ENCODE measurements at regions not wholly inside any gene's neighbourhood (a gene's known extent, or its start where the extent isn't known, plus 50 kb on each side); places are given as distances from the start of the nearest gene placed in this dataset.

DNA sequence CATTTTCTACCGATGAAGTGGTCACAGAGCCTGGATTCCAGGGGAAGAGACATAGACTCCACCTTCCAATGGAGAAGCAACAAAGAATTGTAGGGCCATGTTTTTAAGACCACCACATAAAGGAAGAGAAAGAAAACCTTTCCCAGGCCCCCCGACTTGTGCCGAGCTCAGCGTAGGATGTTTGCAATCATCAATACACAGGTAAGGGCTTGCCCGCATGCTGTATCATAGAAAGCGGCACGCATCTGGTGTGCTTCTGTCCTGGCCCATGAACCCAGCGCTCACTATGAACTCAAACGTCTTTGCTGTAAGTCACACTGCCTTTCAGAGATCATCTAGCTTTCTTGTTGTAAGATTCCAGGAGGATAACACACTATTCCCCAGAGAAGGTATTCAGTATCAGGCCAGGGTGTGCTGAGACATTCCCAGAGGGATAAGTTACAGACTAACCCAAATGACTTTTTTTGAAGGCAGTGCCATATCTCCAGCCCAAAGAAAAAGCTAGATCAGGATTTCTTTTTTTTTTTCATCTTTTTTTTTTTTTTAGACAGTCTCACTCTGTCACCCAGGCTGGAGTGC is 79.5 kb upstream of the RPL38 start:
- ATAC-seq, result no peak
- TF ChIP-seq, protein P1, sequence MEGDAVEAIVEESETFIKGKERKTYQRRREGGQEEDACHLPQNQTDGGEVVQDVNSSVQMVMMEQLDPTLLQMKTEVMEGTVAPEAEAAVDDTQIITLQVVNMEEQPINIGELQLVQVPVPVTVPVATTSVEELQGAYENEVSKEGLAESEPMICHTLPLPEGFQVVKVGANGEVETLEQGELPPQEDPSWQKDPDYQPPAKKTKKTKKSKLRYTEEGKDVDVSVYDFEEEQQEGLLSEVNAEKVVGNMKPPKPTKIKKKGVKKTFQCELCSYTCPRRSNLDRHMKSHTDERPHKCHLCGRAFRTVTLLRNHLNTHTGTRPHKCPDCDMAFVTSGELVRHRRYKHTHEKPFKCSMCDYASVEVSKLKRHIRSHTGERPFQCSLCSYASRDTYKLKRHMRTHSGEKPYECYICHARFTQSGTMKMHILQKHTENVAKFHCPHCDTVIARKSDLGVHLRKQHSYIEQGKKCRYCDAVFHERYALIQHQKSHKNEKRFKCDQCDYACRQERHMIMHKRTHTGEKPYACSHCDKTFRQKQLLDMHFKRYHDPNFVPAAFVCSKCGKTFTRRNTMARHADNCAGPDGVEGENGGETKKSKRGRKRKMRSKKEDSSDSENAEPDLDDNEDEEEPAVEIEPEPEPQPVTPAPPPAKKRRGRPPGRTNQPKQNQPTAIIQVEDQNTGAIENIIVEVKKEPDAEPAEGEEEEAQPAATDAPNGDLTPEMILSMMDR (IDR thresholded peaks at IDR 0.05), result no peak
- TF ChIP-seq POLR2A (IDR thresholded peaks at IDR 0.05), result no peak
- 96% methylated on average over 3 of the region's 9 CpGs for WGBS (ENCODE audit: insufficient coverage, low coverage, low lambda C conversion rate, missing lambda C conversion rate)
- Histone ChIP-seq H3K4me1 (no peaks in the 10 kb centered on the region), H3K36me3 (no peaks in the 10 kb centered on the region), H3K4me3 (no peak overlapping the region), H3K27me3 (no peaks in the 10 kb centered on the region), H3K27ac (no peak overlapping the region), H3K9me3 (no peaks in the 10 kb centered on the region)
- DNase-seq, result no peak
- intact Hi-C loops (cut with DNase I), result no loop called here

DNA sequence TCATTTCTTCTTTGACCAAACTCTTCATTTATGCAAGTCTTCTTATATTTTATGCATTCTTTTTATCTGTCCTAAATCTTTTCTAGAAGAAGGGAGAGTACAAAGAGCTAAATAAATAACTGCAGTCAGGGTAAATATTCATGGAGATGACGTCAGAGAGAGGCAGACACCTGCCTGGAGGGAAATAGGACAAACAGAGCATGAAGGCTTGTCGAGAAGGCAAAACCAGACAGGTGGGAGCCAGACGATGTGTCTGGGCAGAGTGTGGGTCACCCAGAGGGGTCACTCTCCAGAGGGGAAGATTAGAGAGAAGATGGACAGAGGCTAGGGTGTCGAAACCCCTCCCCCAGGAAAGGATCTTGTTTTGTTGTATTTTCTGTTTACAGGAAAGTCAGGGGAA is 78.3 kb upstream of the RPL38 start:
- ATAC-seq, result no peak

DNA sequence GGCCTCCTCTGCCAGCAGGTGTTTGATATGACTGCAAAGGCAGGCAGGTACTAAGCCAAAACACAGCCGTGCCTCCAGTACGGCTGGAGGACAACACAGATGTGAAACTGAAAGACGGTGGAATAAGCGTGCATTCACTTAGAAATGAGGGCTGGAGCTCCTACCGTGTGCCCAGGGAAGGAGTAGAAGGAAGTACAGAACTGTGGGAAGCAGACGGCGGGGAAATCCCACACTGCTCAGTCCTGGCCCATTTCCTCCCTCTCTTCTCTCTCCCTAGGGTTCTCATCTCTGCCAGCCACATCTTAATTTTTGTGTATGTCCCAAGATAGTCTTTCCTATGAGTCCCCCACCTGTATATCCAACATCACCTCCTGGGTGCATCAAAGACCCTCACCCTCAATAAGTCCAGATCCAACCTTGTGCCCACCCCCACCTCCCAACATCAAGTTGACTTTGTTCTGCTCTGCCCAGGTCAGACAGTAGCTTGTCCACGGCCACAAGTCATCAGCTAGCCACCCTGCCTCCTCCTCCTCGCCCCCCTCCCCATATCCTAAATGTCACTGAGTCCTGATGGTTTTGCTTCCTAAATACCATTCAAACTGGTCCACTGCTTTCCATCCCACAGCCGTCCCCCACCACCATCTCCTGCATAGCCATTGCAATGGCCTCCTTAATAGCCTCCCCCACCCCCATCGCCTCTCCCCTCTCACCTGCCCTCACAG is 77.1 kb upstream of the RPL38 start:
- ATAC-seq, result no peak
- Histone ChIP-seq H3K27ac (no peak overlapping the region), H3K9me3 (no peaks in the 10 kb centered on the region), H3K4me3 (no peak overlapping the region), H3K36me3 (no peaks in the 10 kb centered on the region), H3K27me3 (no peaks in the 10 kb centered on the region), H3K4me1 (no peaks in the 10 kb centered on the region)
- intact Hi-C loops (cut with DNase I), result no loop called here
- WGBS (ENCODE audit: insufficient coverage, low coverage, low lambda C conversion rate, missing lambda C conversion rate), result 45% methylated on average over 9 of the region's 11 CpGs
- TF ChIP-seq POLR2A (IDR thresholded peaks at IDR 0.05), result no peak
- TF ChIP-seq, protein P1 (IDR thresholded peaks at IDR 0.05), result no peak
- DNase-seq, result no peak

More for the DNA sequence above, 78.3 kb upstream of the RPL38 start:
- Histone ChIP-seq H3K9me3 (no peaks in the 10 kb centered on the region), H3K4me1 (no peaks in the 10 kb centered on the region), H3K27me3 (no peaks in the 10 kb centered on the region), H3K4me3 (no peak overlapping the region), H3K36me3 (no peaks in the 10 kb centered on the region), H3K27ac (no peak overlapping the region)
- intact Hi-C loops (cut with DNase I), result no loop called here
- WGBS (ENCODE audit: insufficient coverage, low coverage, low lambda C conversion rate, missing lambda C conversion rate), result 17% methylated on average over 4 of the region's 4 CpGs
- DNase-seq, result no peak
- TF ChIP-seq POLR2A (IDR thresholded peaks at IDR 0.05), result no peak
- TF ChIP-seq, protein P1 (IDR thresholded peaks at IDR 0.05), result no peak

DNA sequence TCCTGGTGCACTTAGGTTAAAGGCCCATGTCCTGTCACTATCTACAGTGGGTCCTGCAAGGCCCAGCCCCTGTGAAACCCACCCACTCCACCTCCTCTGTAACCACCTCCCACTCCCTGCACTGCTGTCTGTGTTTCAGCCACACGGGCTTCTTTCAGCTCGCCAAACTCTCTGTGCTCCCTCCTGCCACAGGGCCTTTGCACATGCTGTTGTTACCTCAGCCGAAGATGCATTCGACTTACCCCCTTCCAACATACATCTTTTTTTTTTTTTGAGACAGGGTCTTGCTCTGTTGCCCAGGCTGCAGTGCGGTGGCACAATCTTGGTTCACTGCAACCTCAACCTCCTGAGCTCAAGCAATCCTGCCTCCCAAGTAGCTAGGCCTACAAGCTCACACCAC is 76.5 kb upstream of the RPL38 start:
- Histone ChIP-seq H3K36me3 (no peaks in the 10 kb centered on the region), H3K4me1 (no peaks in the 10 kb centered on the region), H3K27ac (no peak overlapping the region), H3K9me3 (no peaks in the 10 kb centered on the region), H3K4me3 (no peak overlapping the region), H3K27me3 (no peaks in the 10 kb centered on the region)
- no peak for TF ChIP-seq POLR2A (IDR thresholded peaks at IDR 0.05)
- TF ChIP-seq, protein P1 (IDR thresholded peaks at IDR 0.05), result no peak
- intact Hi-C loops (cut with DNase I), result no loop called here
- DNase-seq (no peak), ATAC-seq (no peak)
- WGBS (ENCODE audit: insufficient coverage, low coverage, low lambda C conversion rate, missing lambda C conversion rate), result 70% methylated on average over 5 of the region's 5 CpGs

Data from right lobe of liver (tissue), 6 donors.